Left hindlimb (tissue), 1 donor: ENCODE measurements at regions not wholly inside any gene's neighbourhood (a gene's known extent, or its start where the extent isn't known, plus 50 kb on each side); places are given as distances from the start of the nearest gene placed in this dataset.
"Not testable (repeated sequence)": the region's sequence is repeated elsewhere in the genome, so short reads cannot be mapped to it uniquely, and the experiment has no call there.

ENCODE experiments used
- DNase-seq: peaks from one replicate; pipeline ENCODE4 v3.0.0-alpha.2; 2018

GRCh38 chr14:104472073-104472472, 107.5 kb upstream of the C14orf180 start:
- DNase-seq, result no peak

- DNase-seq, result no peak
These were observed 106.9 kb upstream of the C14orf180 start for GRCh38 chr14:104472536-104473243.

- DNase-seq, result no peak
These were observed 106.4 kb upstream of the C14orf180 start for GRCh38 chr14:104473244-104473565.

- DNase-seq, result no peak
These were observed 105.7 kb upstream of the C14orf180 start for GRCh38 chr14:104473649-104474494.

GRCh38 chr14:104474495-104475213, 104.9 kb upstream of the C14orf180 start:
- no peak for DNase-seq

GRCh38 chr14:104475256-104475655, 104.3 kb upstream of the C14orf180 start:
- no peak for DNase-seq

- no peak for DNase-seq
These were observed 103.8 kb upstream of the C14orf180 start for GRCh38 chr14:104475802-104476201.

GRCh38 chr14:104476437-104476836, 103.1 kb upstream of the C14orf180 start:
- DNase-seq, result no peak

- DNase-seq, result no peak
These were observed 102.4 kb upstream of the C14orf180 start for GRCh38 chr14:104477117-104477623.

- no peak for DNase-seq
These were observed 101.7 kb upstream of the C14orf180 start for GRCh38 chr14:104477666-104478380.

- DNase-seq, result no peak
These were observed 100.9 kb upstream of the C14orf180 start for GRCh38 chr14:104478656-104479055.

- no peak for DNase-seq
These were observed 99.7 kb upstream of the C14orf180 start for GRCh38 chr14:104479901-104480300.

GRCh38 chr14:104481323-104481722, 98.2 kb upstream of the C14orf180 start:
- DNase-seq, result no peak

GRCh38 chr14:104482017-104482416, 97.5 kb upstream of the C14orf180 start:
- not testable (repeated sequence) for DNase-seq

GRCh38 chr14:104486222-104486923, 93.2 kb upstream of the C14orf180 start:
- DNase-seq, result no peak

- no peak for DNase-seq
These were observed 85.1 kb upstream of the C14orf180 start for GRCh38 chr14:104494483-104494882.

GRCh38 chr14:104496095-104496494, 83.5 kb upstream of the C14orf180 start:
- no peak for DNase-seq

- no peak for DNase-seq
These were observed 79.5 kb upstream of the C14orf180 start for GRCh38 chr14:104499784-104500760.

GRCh38 chr14:104502060-104502459, 77.5 kb upstream of the C14orf180 start:
- no peak for DNase-seq

GRCh38 chr14:104503691-104504090, 75.9 kb upstream of the C14orf180 start:
- DNase-seq, result no peak
